Uterus (tissue), 2 donors: ENCODE measurements at regions not wholly inside any gene's neighbourhood (a gene's known extent, or its start where the extent isn't known, plus 50 kb on each side); places are given as distances from the start of the nearest gene placed in this dataset.

ENCODE experiments used
- POLR2A ChIP-seq, 2 donors: fragments of 450-650 bp; IDR thresholded peaks; one replicate each; pipeline ENCODE4 v1.6.1; 2016; ENCODE audit warnings: antibody characterized with exemption in 2 of 2, mild to moderate bottlenecking in 1 of 2, moderate library complexity in 1 of 2
- TF ChIP-seq, protein P1 (sequence below), 4 experiments: fragments of 200-600 bp in 2 of 4; fragments of 450-650 bp in 2 of 4; sonication (generic) in 2 of 4; IDR thresholded peaks; one replicate each; pipeline ENCODE4 v1.5.1; 2016 to 2019; ENCODE audit warnings: antibody characterized with exemption in 4 of 4, mild to moderate bottlenecking in 2 of 4, moderate library complexity in 1 of 4

- TF ChIP-seq, protein P1, sequence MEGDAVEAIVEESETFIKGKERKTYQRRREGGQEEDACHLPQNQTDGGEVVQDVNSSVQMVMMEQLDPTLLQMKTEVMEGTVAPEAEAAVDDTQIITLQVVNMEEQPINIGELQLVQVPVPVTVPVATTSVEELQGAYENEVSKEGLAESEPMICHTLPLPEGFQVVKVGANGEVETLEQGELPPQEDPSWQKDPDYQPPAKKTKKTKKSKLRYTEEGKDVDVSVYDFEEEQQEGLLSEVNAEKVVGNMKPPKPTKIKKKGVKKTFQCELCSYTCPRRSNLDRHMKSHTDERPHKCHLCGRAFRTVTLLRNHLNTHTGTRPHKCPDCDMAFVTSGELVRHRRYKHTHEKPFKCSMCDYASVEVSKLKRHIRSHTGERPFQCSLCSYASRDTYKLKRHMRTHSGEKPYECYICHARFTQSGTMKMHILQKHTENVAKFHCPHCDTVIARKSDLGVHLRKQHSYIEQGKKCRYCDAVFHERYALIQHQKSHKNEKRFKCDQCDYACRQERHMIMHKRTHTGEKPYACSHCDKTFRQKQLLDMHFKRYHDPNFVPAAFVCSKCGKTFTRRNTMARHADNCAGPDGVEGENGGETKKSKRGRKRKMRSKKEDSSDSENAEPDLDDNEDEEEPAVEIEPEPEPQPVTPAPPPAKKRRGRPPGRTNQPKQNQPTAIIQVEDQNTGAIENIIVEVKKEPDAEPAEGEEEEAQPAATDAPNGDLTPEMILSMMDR (IDR thresholded peaks at IDR 0.05), result no peak
- no peak for TF ChIP-seq POLR2A (IDR thresholded peaks at IDR 0.05)
Measured at GRCh38 chr11:19410032-19410431, 169.3 kb upstream of the E2F8 start.
